ENCODE measurements at regions not wholly inside any gene's neighbourhood (a gene's known extent, or its start where the extent isn't known, plus 50 kb on each side); places are given as distances from the start of the nearest gene placed in this dataset.

GRCh38 chr13:62321895-62322294, 906.2 kb upstream of the PCDH20 start:
- no peak for TF ChIP-seq CTCF (IDR thresholded peaks at IDR 0.05; ENCODE audit: extremely low read depth, low read depth, low read length)
- DNase-seq (ENCODE audit: insufficient read length, low spot score, missing footprints) = no peak
- no peaks in the 10 kb centered on the region for H3K36me3 ChIP-seq (ENCODE audit: insufficient read depth, low read length)
- H3K4me2 ChIP-seq (ENCODE audit: insufficient read depth, low read length) = no peak overlapping the region
- no peak overlapping the region for H2AFZ ChIP-seq (ENCODE audit: low read length)
- no peaks in the 10 kb centered on the region for H3K9me3 ChIP-seq (ENCODE audit: low read depth, low read length)
- no peak overlapping the region for H3K27ac ChIP-seq (ENCODE audit: low read depth, low read length)
- H4K20me1 ChIP-seq (ENCODE audit: insufficient read depth, low read length) = no peaks in the 10 kb centered on the region
- no peak overlapping the region for H3K4me3 ChIP-seq (ENCODE audit: insufficient read depth, low read length)
- H3K79me2 ChIP-seq (ENCODE audit: insufficient read depth, low read length) = no peaks in the 10 kb centered on the region
- no peaks in the 10 kb centered on the region for H3K4me1 ChIP-seq (ENCODE audit: insufficient read depth, low read length)
- no peaks in the 10 kb centered on the region for H3K27me3 ChIP-seq (ENCODE audit: insufficient read depth, low read length)

GRCh38 chr13:62321139-62321538, 905.5 kb upstream of the PCDH20 start:
- no peaks in the 10 kb centered on the region for H3K4me1 ChIP-seq (ENCODE audit: insufficient read depth, low read length)
- no peaks in the 10 kb centered on the region for H3K9me3 ChIP-seq (ENCODE audit: low read depth, low read length)
- no peak overlapping the region for H3K27ac ChIP-seq (ENCODE audit: low read depth, low read length)
- no peak for TF ChIP-seq CTCF (IDR thresholded peaks at IDR 0.05; ENCODE audit: extremely low read depth, low read depth, low read length)
- DNase-seq (ENCODE audit: insufficient read length, low spot score, missing footprints) = no peak
- no peak overlapping the region for H3K4me2 ChIP-seq (ENCODE audit: insufficient read depth, low read length)
- H4K20me1 ChIP-seq (ENCODE audit: insufficient read depth, low read length) = no peaks in the 10 kb centered on the region
- no peak overlapping the region for H2AFZ ChIP-seq (ENCODE audit: low read length)
- H3K79me2 ChIP-seq (ENCODE audit: insufficient read depth, low read length) = no peaks in the 10 kb centered on the region
- H3K27me3 ChIP-seq (ENCODE audit: insufficient read depth, low read length) = no peaks in the 10 kb centered on the region
- H3K4me3 ChIP-seq (ENCODE audit: insufficient read depth, low read length) = no peak overlapping the region
- no peaks in the 10 kb centered on the region for H3K36me3 ChIP-seq (ENCODE audit: insufficient read depth, low read length)

GRCh38 chr13:62320129-62321108, 904.8 kb upstream of the PCDH20 start:
- Histone ChIP-seq H3K79me2 (ENCODE audit: insufficient read depth, low read length) (no peaks in the 10 kb centered on the region), H3K27ac (ENCODE audit: low read depth, low read length) (no peak overlapping the region)

More at GRCh38 chr13:62320129-62321108, 904.8 kb upstream of the PCDH20 start:
- Histone ChIP-seq H3K4me2 (ENCODE audit: insufficient read depth, low read length) (no peak overlapping the region), H4K20me1 (ENCODE audit: insufficient read depth, low read length) (no peaks in the 10 kb centered on the region), H2AFZ (ENCODE audit: low read length) (no peak overlapping the region), H3K9me3 (ENCODE audit: low read depth, low read length) (no peaks in the 10 kb centered on the region), H3K4me1 (ENCODE audit: insufficient read depth, low read length) (no peaks in the 10 kb centered on the region), H3K27me3 (ENCODE audit: insufficient read depth, low read length) (no peaks in the 10 kb centered on the region), H3K36me3 (ENCODE audit: insufficient read depth, low read length) (no peaks in the 10 kb centered on the region), H3K4me3 (ENCODE audit: insufficient read depth, low read length) (no peak overlapping the region)
- TF ChIP-seq CTCF (IDR thresholded peaks at IDR 0.05; ENCODE audit: extremely low read depth, low read depth, low read length) = peak; percentile 25
- DNase-seq (ENCODE audit: insufficient read length, low spot score, missing footprints) = no peak

All from osteoblast (primary cell).